OCI-LY7 (cell line): ENCODE measurements at regions not wholly inside any gene's neighbourhood (a gene's known extent, or its start where the extent isn't known, plus 50 kb on each side); places are given as distances from the start of the nearest gene placed in this dataset.

ENCODE experiments used
- CTCF ChIP-seq: fragments of 200-600 bp; sonication (generic); conservative IDR thresholded peaks from 2 replicates; pipeline ENCODE4 v1.5.1; 2014; ENCODE audit warnings: mild to moderate bottlenecking, antibody characterized with exemption, low read length, moderate library complexity, mixed read lengths
- EZH2phosphoT487 ChIP-seq: fragments of 200-600 bp; sonication (generic); IDR thresholded peaks from 2 replicates; pipeline ENCODE4 v1.6.1; 2018; ENCODE audit warnings: low read depth, borderline replicate concordance, mild to moderate bottlenecking, mixed run types, antibody characterized with exemption, low read length, moderate library complexity, mixed read lengths

- TF ChIP-seq CTCF (no peak), EZH2phosphoT487 (no peak)
Measured at GRCh38 chr5:6084836-6085235, 293.5 kb downstream of the MED10 start.
